Panc1 (cell line): ENCODE measurements at regions not wholly inside any gene's neighbourhood (a gene's known extent, or its start where the extent isn't known, plus 50 kb on each side); places are given as distances from the start of the nearest gene placed in this dataset.

Source experiments
- ATAC-seq: fragments of 200-7000 bp; cut with Tn5 transposase; 2 replicates; pipeline ENCODE4 v1.9.1; 2020; ENCODE audit warnings: mild to moderate bottlenecking, moderate library complexity
- BruUV-seq: library from RNA; stranded (reverse); fragments of 400-500 nt; replicated peaks from 2 replicates; lab custom pipeline; 2021; lab: Mats Ljungman, UMichigan
- CTCF ChIA-PET: fragments of 300-600 bp; sonication (Branson Sonifier 250); formaldehyde crosslinking; loops from one replicate; lab custom pipeline; 2022; ENCODE audit warnings: antibody characterized with exemption; lab: Charles Lee
- POLR2A ChIA-PET: fragments of 300-600 bp; sonication (Branson Sonifier 250); formaldehyde crosslinking; loops from one replicate; lab custom pipeline; 2022; ENCODE audit warnings: antibody characterized with exemption; lab: Charles Lee
- DNase-seq: peaks from one replicate; pipeline ENCODE4 v3.0.0-alpha.2; 2010; ENCODE audit warnings: low read depth, low spot score
- H3K27ac ChIP-seq: 2 replicates; pipeline ENCODE4 v1.5.1; 2011; ENCODE audit warnings: mild to moderate bottlenecking, low read length, inconsistent platforms
- H3K27me3 ChIP-seq: fragments of 200-500 bp; sonication (Bioruptor generic); 2 replicates; pipeline ENCODE4 v1.6.0; 2014; ENCODE audit warnings: low read length, inconsistent platforms; ENCODE audit not compliant: control insufficient read depth, insufficient read depth
- H3K36me3 ChIP-seq: fragments of 200-500 bp; sonication (Bioruptor generic); 2 replicates; pipeline ENCODE4 v1.5.1; 2014; ENCODE audit warnings: inconsistent platforms, mild to moderate bottlenecking, low read length, moderate library complexity; ENCODE audit not compliant: control insufficient read depth, insufficient read depth
- H3K4me1 ChIP-seq: 2 replicates; pipeline ENCODE4 v1.5.1; 2011; ENCODE audit warnings: inconsistent platforms, mild to moderate bottlenecking, low read length, moderate library complexity; ENCODE audit not compliant: control insufficient read depth, insufficient read depth
- H3K4me3 ChIP-seq, 2 experiments: 2 replicates each; pipeline ENCODE4 v1.5.1; 2011 to 2012; ENCODE audit warnings: low read depth in 2 of 2, low read length in 2 of 2, mild to moderate bottlenecking in 2 of 2, inconsistent platforms in 1 of 2, moderate library complexity in 1 of 2
- H3K9me3 ChIP-seq: fragments of 200-500 bp; sonication (Bioruptor generic); 2 replicates; pipeline ENCODE4 v1.5.1; 2014; ENCODE audit warnings: low read depth, mild to moderate bottlenecking, inconsistent platforms, low read length, moderate library complexity; ENCODE audit not compliant: control insufficient read depth, insufficient read depth
- CTCF ChIP-seq: fragments of 450-650 bp; IDR thresholded peaks from 2 replicates; pipeline ENCODE4 v1.5.1; 2017; ENCODE audit warnings: mild to moderate bottlenecking
- POLR2AphosphoS5 ChIP-seq: IDR thresholded peaks from 2 replicates; pipeline ENCODE4 v1.6.1; 2012; ENCODE audit warnings: mild to moderate bottlenecking, low read depth, low read length, moderate library complexity
- REST ChIP-seq, 2 experiments: IDR thresholded peaks; 2 replicates each; pipeline ENCODE4 v1.6.1; 2011 to 2012; ENCODE audit warnings: low read depth in 2 of 2, control low read depth in 1 of 2, low read length in 1 of 2, mild to moderate bottlenecking in 1 of 2, moderate library complexity in 1 of 2; ENCODE audit not compliant: insufficient read depth in 1 of 2
- SIN3A ChIP-seq: IDR thresholded peaks from 2 replicates; pipeline ENCODE4 v1.6.1; 2012; ENCODE audit warnings: low read depth, mild to moderate bottlenecking, low read length, moderate library complexity, borderline replicate concordance; ENCODE audit not compliant: insufficient read depth
- TCF7L2 ChIP-seq: IDR thresholded peaks from 2 replicates; pipeline ENCODE4 v1.6.1; 2011; ENCODE audit warnings: mild to moderate bottlenecking, low read depth, low read length, inconsistent platforms
- in situ Hi-C: cut with HindIII; loops from 2 replicates; pipeline ENCODE4 v1.10.0; 2016; ENCODE audit warnings: low sequenced_read_pairs, low pct_unique_long_range_greater_than_20kb
- intact Hi-C: fragments of 100-400 bp; cut with micrococcal nuclease; formaldehyde crosslinking; loops from one replicate; pipeline ENCODE4 v1.10.0; 2022; ENCODE audit not compliant: unreplicated experiment

GRCh38 chr13:81409284-81409683, 1068.4 kb upstream of the SPRY2 start:
- Histone ChIP-seq H3K9me3 (no peaks in the 10 kb centered on the region), H3K36me3 (no peaks in the 10 kb centered on the region), H3K27ac (no peak overlapping the region), H3K4me1 (no peaks in the 10 kb centered on the region), H3K27me3 (no peaks in the 10 kb centered on the region), H3K4me3 (no peak overlapping the region)
- no peak for ATAC-seq
- POLR2A ChIA-PET, result no interaction called here
- in situ Hi-C loops, result no loop called here
- CTCF ChIA-PET, result no interaction called here
- BruUV-seq, result no TSS peak
- TF ChIP-seq POLR2AphosphoS5, result no peak
- no peak for TF ChIP-seq CTCF
- no peak for TF ChIP-seq REST (IDR thresholded peaks at IDR 0.05; ENCODE audit: insufficient read depth in 1 of 2, low read depth in 2 of 2, low read length in 1 of 2)
- no peak for TF ChIP-seq TCF7L2
- no peak for TF ChIP-seq SIN3A
- no peak for DNase-seq
- intact Hi-C loops, result no loop called here

- ATAC-seq (no peak), DNase-seq (no peak)
- Histone ChIP-seq H3K27ac (no peak overlapping the region), H3K4me3 (no peak overlapping the region), H3K36me3 (no peaks in the 10 kb centered on the region), H3K4me1 (no peaks in the 10 kb centered on the region), H3K9me3 (no peaks in the 10 kb centered on the region), H3K27me3 (no peaks in the 10 kb centered on the region)
- BruUV-seq, result no TSS peak
- intact Hi-C loops, result no loop called here
- in situ Hi-C loops, result no loop called here
- ChIA-PET CTCF (no interaction called here), POLR2A (no interaction called here)
- no peak for TF ChIP-seq SIN3A
- TF ChIP-seq REST (IDR thresholded peaks at IDR 0.05; ENCODE audit: insufficient read depth in 1 of 2, low read depth in 2 of 2, low read length in 1 of 2), result no peak
- TF ChIP-seq POLR2AphosphoS5, result no peak
- no peak for TF ChIP-seq CTCF
- TF ChIP-seq TCF7L2, result no peak
Measured at GRCh38 chr13:81408647-81409046, 1067.7 kb upstream of the SPRY2 start.
